Aorta (tissue), 5 donors: ENCODE measurements at regions not wholly inside any gene's neighbourhood (a gene's known extent, or its start where the extent isn't known, plus 50 kb on each side); places are given as distances from the start of the nearest gene placed in this dataset.

Experiments used
- ATAC-seq: fragments of 200-7000 bp; cut with Tn5 transposase; one replicate; pipeline ENCODE4 v1.9.1; 2022; ENCODE audit warnings: moderate library complexity; ENCODE audit not compliant: low FRiP score
- DNase-seq, 2 donors: peaks; one replicate each; pipeline ENCODE4 v3.0.0-alpha.2; 2020
- H3K27ac ChIP-seq, 2 donors: one replicate each; pipeline ENCODE4 v1.5.1; 2013; ENCODE audit warnings: low read length in 2 of 2, mild to moderate bottlenecking in 2 of 2, moderate library complexity in 2 of 2, control low read depth in 1 of 2, inconsistent platforms in 1 of 2, low read depth in 1 of 2
- H3K27me3 ChIP-seq, 2 donors: one replicate each; pipeline ENCODE4 v1.6.1; 2013; ENCODE audit warnings: control low read depth in 1 of 2, low read length in 1 of 2, mild to moderate bottlenecking in 1 of 2, moderate library complexity in 1 of 2; ENCODE audit not compliant: insufficient read depth in 2 of 2, control insufficient read depth in 1 of 2
- H3K36me3 ChIP-seq, 2 donors: one replicate each; pipeline ENCODE4 v1.6.1; 2013; ENCODE audit warnings: control low read depth in 1 of 2, low read length in 1 of 2, mild to moderate bottlenecking in 1 of 2; ENCODE audit not compliant: insufficient read depth in 2 of 2, control insufficient read depth in 1 of 2
- H3K4me1 ChIP-seq, 2 donors: one replicate each; pipeline ENCODE4 v1.6.1; 2013; ENCODE audit warnings: low read length in 2 of 2, control low read depth in 1 of 2, mild to moderate bottlenecking in 1 of 2, moderate library complexity in 1 of 2; ENCODE audit not compliant: insufficient read depth in 2 of 2, control insufficient read depth in 1 of 2
- H3K4me3 ChIP-seq, 2 donors: one replicate each; pipeline ENCODE4 v1.5.1; 2013; ENCODE audit warnings: low read length in 2 of 2, control low read depth in 1 of 2, mild to moderate bottlenecking in 1 of 2
- H3K9me3 ChIP-seq: one replicate; pipeline ENCODE4 v1.6.1; 2013; ENCODE audit warnings: mild to moderate bottlenecking, low read length; ENCODE audit not compliant: control insufficient read depth
- WGBS, 2 donors: extraction: QIAGEN DNeasy Blood & Tissue Kit; methylation state at CpG; one replicate each; pipeline ENCODE4 v1.1.7; 2013; 5-methylcytosine and 5-hydroxymethylcytosine counted together
- intact Hi-C, 2 donors: fragments of 100-400 bp; cut with DNase I; formaldehyde crosslinking; loops; one replicate each; pipeline versions ENCODE4 v1.14.2 to v1.15.0; 2022
- donor health status: healthy with polysubstance abuse.
- donor health status: Bipolar disorder and iron deficiency.
- donor health status: DM: no; HTN: no; CAD: no.
- donor health status: DM: no; HTN: no; CAD: no.
- donor health status: DM: yes; HTN: yes; CAD: no.

- no peak overlapping the region for H3K4me3 ChIP-seq
- H3K36me3 ChIP-seq, result no peaks in the 10 kb centered on the region
- WGBS, 2 donors, result 57 to 59% methylated on average over 4 of the region's 4 CpGs
- no peak overlapping the region for H3K27ac ChIP-seq
- ATAC-seq, result no peak
- intact Hi-C loops, result no loop called here
- no peaks in the 10 kb centered on the region for H3K27me3 ChIP-seq
- no peak for DNase-seq
- no peaks in the 10 kb centered on the region for H3K4me1 ChIP-seq
- H3K9me3 ChIP-seq, result no peaks in the 10 kb centered on the region
These were observed 50.5 kb upstream of the SPATA13 start for GRCh38 chr13:24110011-24110410.
